Heart left ventricle (tissue), 16 donors: ENCODE measurements at regions not wholly inside any gene's neighbourhood (a gene's known extent, or its start where the extent isn't known, plus 50 kb on each side); places are given as distances from the start of the nearest gene placed in this dataset.

Source experiments
- ATAC-seq, 4 donors: fragments of 200-7000 bp; cut with Tn5 transposase; one replicate each; pipeline ENCODE4 v1.9.1; 2020 to 2022; ENCODE audit warnings: moderate library complexity in 4 of 4, mild to moderate bottlenecking in 3 of 4, moderate number of reproducible peaks in 1 of 4
- DNase-seq, 5 donors: peaks; one replicate each; pipeline ENCODE4 v3.0.0-alpha.2; 2020
- H3K27ac ChIP-seq, 12 donors: fragments of 200-600 bp; sonication (generic) in 4 of 12; one replicate each; pipeline versions ENCODE4 v1.5.0 to v1.8.0; 2016 to 2022; ENCODE audit warnings: mild to moderate bottlenecking in 2 of 12
- H3K27me3 ChIP-seq, 9 donors: fragments of 200-600 bp; sonication (generic) in 2 of 9; one replicate each; pipeline versions ENCODE4 v1.5.1 to v1.8.0; 2016 to 2022; ENCODE audit warnings: mild to moderate bottlenecking in 3 of 9
- H3K36me3 ChIP-seq, 9 donors: fragments of 200-600 bp; sonication (generic) in 2 of 9; one replicate each; pipeline versions ENCODE4 v1.5.0 to v1.8.0; 2018 to 2022; ENCODE audit warnings: mild to moderate bottlenecking in 2 of 9
- H3K4me1 ChIP-seq, 12 donors: fragments of 200-600 bp; sonication (generic) in 4 of 12; one replicate each; pipeline versions ENCODE4 v1.5.0 to v1.8.0; 2016 to 2022; ENCODE audit warnings: mild to moderate bottlenecking in 3 of 12
- H3K4me3 ChIP-seq, 12 donors: fragments of 200-600 bp; sonication (generic) in 4 of 12; one replicate each; pipeline versions ENCODE4 v1.5.0 to v1.8.0; 2017 to 2022; ENCODE audit warnings: mild to moderate bottlenecking in 9 of 12, moderate library complexity in 4 of 12
- H3K9me3 ChIP-seq, 12 donors: fragments of 200-600 bp; sonication (generic) in 4 of 12; one replicate each; pipeline versions ENCODE4 v1.5.0 to v1.8.0; 2016 to 2022; ENCODE audit warnings: mild to moderate bottlenecking in 1 of 12
- CTCF ChIP-seq, 12 donors: fragments of 200-600 bp; sonication (generic) in 4 of 12; IDR thresholded peaks; one replicate each; pipeline versions ENCODE4 v1.5.0 to v1.8.0; 2018 to 2022; ENCODE audit warnings: antibody characterized with exemption in 12 of 12, mild to moderate bottlenecking in 5 of 12
- POLR2A ChIP-seq, 2 donors: fragments of 450-650 bp; IDR thresholded peaks; one replicate each; pipeline ENCODE4 v1.6.1; 2017; ENCODE audit warnings: antibody characterized with exemption in 2 of 2, mild to moderate bottlenecking in 2 of 2, moderate library complexity in 2 of 2
- WGBS, 4 donors: extraction: QIAGEN DNeasy Blood & Tissue Kit in 2 of 4; methylation state at CpG; one replicate each; pipeline versions ENCODE4 v1.1.5 to v1.1.7; 2013 to 2018; 5-methylcytosine and 5-hydroxymethylcytosine counted together
- intact Hi-C, 10 donors: fragments of 100-400 bp; cut with DNase I; formaldehyde crosslinking; loops; one replicate each; pipeline versions ENCODE4 v1.11.1 to v1.14.2; 2022
- donor health status: ischemic (EF 13 %, LVEDD 7.1; RV severe dilation, severe dysfunction).
- donor health status: healthy with polysubstance abuse.
- donor health status: DM: no; HTN: yes; CAD: no.
- donor health status: DM: no; HTN: no; CAD: no.
- donor health status: ischemic (EF 25% LVEDD 6.9; RV normal size, moderate dysfunction).
- donor health status: ischemic (EF 25% LVEDD 5.7; RV mildly dilated, moderate dysfunction).
- donor health status: healthy.
- donor health status: DM: yes; HTN: yes; CAD: no.
- donor health status: ischemic (EF 35%, LVEDD 5.7; RV mildly dilated, moderate dysfunction).
- donor health status: nonischemic (EF 11% LVEDD 7.7; RV severe dilation, severe dysfunction).
- donor health status: DM: yes; HTN: yes; CAD: no.
- donor health status: PGD.
- donor health status: ischemic (EF 29% LVEDD 5.4; RV normal size, mild dysfunction).
- donor health status: nonischemic (EF 23%, LVEDD 6.1; RV moderate dilation, normal function).

GRCh38 chr5:30968971-30969370 lies 224.5 kb upstream of the CDH6 start:
- ATAC-seq (no peak), DNase-seq (no peak)
- no peak for TF ChIP-seq POLR2A (IDR thresholded peaks at IDR 0.05)
- TF ChIP-seq CTCF (IDR thresholded peaks at IDR 0.05), result no peak
- Histone ChIP-seq H3K9me3 (peaks cover 0 to 3% (median 0%) of the 10 kb centered on the region in 12 donors), H3K4me3 (no peak overlapping the region), H3K27ac (no peak overlapping the region), H3K4me1 (no peaks in the 10 kb centered on the region), H3K27me3 (no peaks in the 10 kb centered on the region), H3K36me3 (no peaks in the 10 kb centered on the region)
- WGBS, 4 donors, result 32 to 59% (median 39%) methylated on average over 1 of the region's 1 CpG
- intact Hi-C loops, result no loop called here

- DNase-seq (no peak), ATAC-seq (no peak)
- no peak overlapping the region for H3K4me3 ChIP-seq
- H3K4me1 ChIP-seq, result peaks cover 0 to 4% (median 0%) of the 10 kb centered on the region in 12 donors
- no peak for TF ChIP-seq POLR2A (IDR thresholded peaks at IDR 0.05)
- no peak for TF ChIP-seq CTCF (IDR thresholded peaks at IDR 0.05)
- H3K36me3 ChIP-seq, result no peaks in the 10 kb centered on the region
- H3K27ac ChIP-seq, result no peak overlapping the region
- intact Hi-C loops, result no loop called here
- peaks cover 0 to 4% (median 0%) of the 10 kb centered on the region in 12 donors for H3K9me3 ChIP-seq
- H3K27me3 ChIP-seq, result no peaks in the 10 kb centered on the region
- WGBS, 4 donors, result 63 to 86% (median 79%) methylated on average over 1 of the region's 1 CpG
Observed at GRCh38 chr5:30960036-30960435, 233.4 kb upstream of the CDH6 start.

GRCh38 chr5:30959238-30959637 lies 234.2 kb upstream of the CDH6 start:
- H3K4me1 ChIP-seq, result peaks cover 0 to 4% (median 0%) of the 10 kb centered on the region in 12 donors
- H3K4me3 ChIP-seq, result no peak overlapping the region
- ATAC-seq (no peak), DNase-seq (no peak)
- H3K36me3 ChIP-seq, result no peaks in the 10 kb centered on the region
- H3K27ac ChIP-seq, result no peak overlapping the region
- no peaks in the 10 kb centered on the region for H3K27me3 ChIP-seq
- intact Hi-C loops, result no loop called here
- peaks cover 0 to 10% (median 0%) of the 10 kb centered on the region in 12 donors for H3K9me3 ChIP-seq
- whole genome bisulfite sequencing, 4 donors, result 80 to 95% (median 90%) methylated on average over 3 of the region's 3 CpGs
- no peak for TF ChIP-seq CTCF (IDR thresholded peaks at IDR 0.05)
- no peak for TF ChIP-seq POLR2A (IDR thresholded peaks at IDR 0.05)

- H3K4me1 ChIP-seq, result peaks cover 0 to 4% (median 0%) of the 10 kb centered on the region in 12 donors
- TF ChIP-seq CTCF (IDR thresholded peaks at IDR 0.05), result no peak
- H3K4me3 ChIP-seq, result no peak overlapping the region
- H3K27me3 ChIP-seq, result no peaks in the 10 kb centered on the region
- 26 to 33% (median 29%) methylated on average over 2 of the region's 2 CpGs for WGBS, 4 donors
- no peaks in the 10 kb centered on the region for H3K36me3 ChIP-seq
- H3K27ac ChIP-seq, result no peak overlapping the region
- no peak for ATAC-seq
- no peak for DNase-seq
- peaks cover 0 to 10% (median 0%) of the 10 kb centered on the region in 12 donors for H3K9me3 ChIP-seq
- intact Hi-C loops, result no loop called here
Observed at GRCh38 chr5:30957591-30957990, 235.9 kb upstream of the CDH6 start.
